ENCODE measurements at regions not wholly inside any gene's neighbourhood (a gene's known extent, or its start where the extent isn't known, plus 50 kb on each side); places are given as distances from the start of the nearest gene placed in this dataset.

DNA sequence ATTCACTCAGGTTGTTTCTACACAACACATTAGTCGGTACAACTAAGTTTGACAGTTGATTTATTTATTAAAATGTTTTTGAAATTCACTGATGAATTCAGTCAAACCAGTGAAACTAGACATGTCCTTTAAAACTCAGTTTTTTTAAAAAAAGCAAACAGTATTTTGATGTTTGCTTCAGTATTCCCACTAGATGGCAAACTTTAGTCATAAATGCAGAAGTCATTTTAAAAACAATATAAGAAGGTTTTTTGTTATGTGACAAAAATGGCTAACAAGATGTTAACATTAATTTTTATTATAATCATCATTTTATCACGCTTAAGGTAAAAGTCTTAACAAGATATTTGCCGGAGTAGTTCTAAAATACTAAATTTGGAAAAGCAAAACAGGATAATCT is 1337.8 kb upstream of the DIAPH2 start:
- Histone ChIP-seq H3K4me3 (ENCODE audit: low read length in 2 of 2) (no peak overlapping the region), H3K9me3 (ENCODE audit: control insufficient read depth in 1 of 2, low read length in 2 of 2) (no peaks in the 10 kb centered on the region), H3K36me3 (ENCODE audit: insufficient read depth, low read length) (no peaks in the 10 kb centered on the region), H3K27me3 (ENCODE audit: insufficient read depth, low read length) (no peaks in the 10 kb centered on the region), H3K27ac (ENCODE audit: low read depth, low read length) (no peak overlapping the region), H3K4me1 (ENCODE audit: insufficient read depth, low read length) (no peaks in the 10 kb centered on the region)
- H3K4me3 Mint-ChIP-seq, result no peak overlapping the region
- H3K4me1 Mint-ChIP-seq, result no peaks in the 10 kb centered on the region
- ChIA-PET CTCF (ENCODE audit: partially characterized antibody) (no interaction called here), POLR2A (ENCODE audit: partially characterized antibody) (no interaction called here)
- H3K27ac Mint-ChIP-seq, result no peak overlapping the region
- H3K27me3 Mint-ChIP-seq, result no peaks in the 10 kb centered on the region
- no peaks in the 10 kb centered on the region for H3K36me3 Mint-ChIP-seq
- peaks cover 0 to 3% (median 0%) of the 10 kb centered on the region in 8 donors for H3K9me3 Mint-ChIP-seq
- DNase-seq, result no peak
- intact Hi-C loops (cut with micrococcal nuclease), result no loop called here

DNA sequence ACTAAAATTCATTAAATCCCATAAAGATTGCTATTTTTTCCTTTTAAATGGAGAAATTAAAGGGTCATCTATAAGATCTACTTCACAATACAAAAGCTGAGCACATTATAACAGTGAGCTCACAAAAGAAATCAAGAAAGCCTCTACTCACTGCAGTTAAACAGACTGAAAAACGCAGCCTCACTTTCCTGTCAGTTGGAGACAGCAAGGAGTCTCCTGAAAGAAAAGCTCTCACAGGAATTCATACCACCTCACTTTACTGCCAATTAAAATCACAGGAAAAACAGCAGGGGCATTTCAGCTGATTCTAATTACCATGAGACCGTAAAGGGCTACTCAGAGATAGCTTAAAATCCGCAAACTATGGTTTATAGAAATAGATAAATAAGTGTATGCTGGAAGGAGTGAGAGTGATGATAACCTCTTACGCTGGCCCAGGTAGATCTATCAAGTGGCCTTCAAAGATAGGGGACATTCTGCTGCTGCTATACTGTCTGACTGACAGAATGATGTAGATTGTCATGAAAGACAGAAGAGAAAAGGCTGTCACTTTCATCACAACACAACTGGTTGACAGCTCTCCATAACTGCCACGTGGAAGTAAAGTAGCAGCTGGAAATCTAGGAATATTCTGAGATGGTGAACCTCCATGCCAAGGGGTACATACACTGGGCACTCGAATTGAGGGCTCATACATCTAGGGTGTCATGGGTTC is 1333.7 kb upstream of the DIAPH2 start:
- no peak overlapping the region for H3K27ac Mint-ChIP-seq
- H3K27me3 Mint-ChIP-seq, result no peaks in the 10 kb centered on the region
- H3K27me3 ChIP-seq (ENCODE audit: insufficient read depth, low read length), result no peaks in the 10 kb centered on the region
- H3K9me3 ChIP-seq (ENCODE audit: control insufficient read depth in 1 of 2, low read length in 2 of 2), result no peaks in the 10 kb centered on the region
- DNase-seq, result no peak
- intact Hi-C loops (cut with micrococcal nuclease), result no loop called here
- H3K36me3 Mint-ChIP-seq, result no peaks in the 10 kb centered on the region
- peaks cover 0 to 3% (median 0%) of the 10 kb centered on the region in 8 donors for H3K9me3 Mint-ChIP-seq
- no peaks in the 10 kb centered on the region for H3K36me3 ChIP-seq (ENCODE audit: insufficient read depth, low read length)
- no peaks in the 10 kb centered on the region for H3K4me1 Mint-ChIP-seq
- H3K4me3 Mint-ChIP-seq, result no peak overlapping the region
- ChIA-PET POLR2A (ENCODE audit: partially characterized antibody) (no interaction called here), CTCF (ENCODE audit: partially characterized antibody) (no interaction called here)
- no peaks in the 10 kb centered on the region for H3K4me1 ChIP-seq (ENCODE audit: insufficient read depth, low read length)
- no peak overlapping the region for H3K27ac ChIP-seq (ENCODE audit: low read depth, low read length)
- H3K4me3 ChIP-seq (ENCODE audit: low read length in 2 of 2), result no peak overlapping the region

DNA sequence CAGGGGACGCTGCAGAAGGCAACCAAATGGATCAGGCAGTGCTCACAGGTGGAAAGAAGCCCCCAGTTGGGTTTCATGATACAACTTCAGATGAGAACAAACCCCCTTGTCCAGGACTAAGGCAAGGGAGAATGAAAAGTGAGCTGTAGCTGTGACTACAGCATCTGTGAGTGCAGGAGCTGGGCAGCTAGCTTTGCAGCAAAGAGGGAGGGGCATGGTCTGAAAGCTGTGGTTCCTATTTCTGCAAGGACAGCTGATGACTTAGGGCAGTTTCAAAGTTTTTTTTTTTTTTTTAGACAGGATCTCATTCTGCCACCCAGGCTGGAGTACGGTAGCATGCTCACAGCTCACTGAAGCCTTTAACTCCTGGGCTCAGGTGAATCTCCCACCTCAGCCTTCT is 1317.4 kb upstream of the DIAPH2 start:
- Histone ChIP-seq H3K4me3 (ENCODE audit: low read length in 2 of 2) (no peak overlapping the region), H3K36me3 (ENCODE audit: insufficient read depth, low read length) (no peaks in the 10 kb centered on the region), H3K9me3 (ENCODE audit: control insufficient read depth in 1 of 2, low read length in 2 of 2) (no peaks in the 10 kb centered on the region), H3K4me1 (ENCODE audit: insufficient read depth, low read length) (no peaks in the 10 kb centered on the region), H3K27ac (ENCODE audit: low read depth, low read length) (no peak overlapping the region), H3K27me3 (ENCODE audit: insufficient read depth, low read length) (no peaks in the 10 kb centered on the region)
- Mint-ChIP-seq H3K36me3 (no peaks in the 10 kb centered on the region), H3K9me3 (peaks cover 0 to 9% (median 0%) of the 10 kb centered on the region in 8 donors), H3K4me3 (no peak overlapping the region), H3K27ac (no peak overlapping the region), H3K27me3 (no peaks in the 10 kb centered on the region), H3K4me1 (no peaks in the 10 kb centered on the region)
- POLR2A ChIA-PET (ENCODE audit: partially characterized antibody), result no interaction called here
- DNase-seq, result no peak
- CTCF ChIA-PET (ENCODE audit: partially characterized antibody), result no interaction called here
- intact Hi-C loops (cut with micrococcal nuclease), result no loop called here

- no peak for DNase-seq
- Histone ChIP-seq H3K4me3 (ENCODE audit: low read length in 2 of 2) (no peak overlapping the region), H3K27ac (ENCODE audit: low read depth, low read length) (no peak overlapping the region), H3K4me1 (ENCODE audit: insufficient read depth, low read length) (no peaks in the 10 kb centered on the region), H3K9me3 (ENCODE audit: control insufficient read depth in 1 of 2, low read length in 2 of 2) (no peaks in the 10 kb centered on the region), H3K36me3 (ENCODE audit: insufficient read depth, low read length) (no peaks in the 10 kb centered on the region), H3K27me3 (ENCODE audit: insufficient read depth, low read length) (no peaks in the 10 kb centered on the region)
- H3K27ac Mint-ChIP-seq, result no peak overlapping the region
- POLR2A ChIA-PET (ENCODE audit: partially characterized antibody), result no interaction called here
- peaks cover 0 to 2% (median 0%) of the 10 kb centered on the region in 8 donors for H3K9me3 Mint-ChIP-seq
- H3K4me3 Mint-ChIP-seq, result no peak overlapping the region
- CTCF ChIA-PET (ENCODE audit: partially characterized antibody), result no interaction called here
- no peaks in the 10 kb centered on the region for H3K27me3 Mint-ChIP-seq
- intact Hi-C loops (cut with micrococcal nuclease), result no loop called here
- no peaks in the 10 kb centered on the region for H3K4me1 Mint-ChIP-seq
- no peaks in the 10 kb centered on the region for H3K36me3 Mint-ChIP-seq
Measured at GRCh38 chrX:95382799-95383198, 1301.8 kb upstream of the DIAPH2 start.

DNA sequence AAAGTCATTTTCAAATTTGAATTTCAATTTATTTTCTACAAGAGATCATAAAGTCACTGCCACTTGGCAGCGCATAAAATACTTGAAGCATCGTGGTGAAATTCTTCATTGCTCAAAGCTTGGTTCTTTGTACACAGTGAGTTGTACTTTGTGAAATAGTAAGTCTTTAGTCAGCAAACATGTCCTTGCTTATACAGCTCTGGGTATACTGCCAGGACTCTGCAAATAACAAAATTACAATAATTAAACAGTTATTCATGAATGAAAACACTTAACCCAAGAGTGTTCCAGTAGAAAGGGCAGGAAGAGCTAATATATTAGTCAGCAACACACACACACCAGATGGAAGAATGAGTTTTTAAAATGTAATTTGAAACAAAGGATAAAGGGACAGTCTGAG is 1300.9 kb upstream of the DIAPH2 start:
- ChIA-PET CTCF (ENCODE audit: partially characterized antibody) (no interaction called here), POLR2A (ENCODE audit: partially characterized antibody) (no interaction called here)
- peaks cover 0 to 2% (median 0%) of the 10 kb centered on the region in 8 donors for H3K9me3 Mint-ChIP-seq
- H3K27ac ChIP-seq (ENCODE audit: low read depth, low read length), result no peak overlapping the region
- H3K9me3 ChIP-seq (ENCODE audit: control insufficient read depth in 1 of 2, low read length in 2 of 2), result no peaks in the 10 kb centered on the region
- no peaks in the 10 kb centered on the region for H3K36me3 ChIP-seq (ENCODE audit: insufficient read depth, low read length)
- H3K27me3 ChIP-seq (ENCODE audit: insufficient read depth, low read length), result no peaks in the 10 kb centered on the region
- no peak overlapping the region for H3K4me3 ChIP-seq (ENCODE audit: low read length in 2 of 2)
- intact Hi-C loops (cut with micrococcal nuclease), result no loop called here
- no peak overlapping the region for H3K4me3 Mint-ChIP-seq
- H3K27ac Mint-ChIP-seq, result no peak overlapping the region
- H3K4me1 ChIP-seq (ENCODE audit: insufficient read depth, low read length), result no peaks in the 10 kb centered on the region
- no peak for DNase-seq
- no peaks in the 10 kb centered on the region for H3K36me3 Mint-ChIP-seq
- no peaks in the 10 kb centered on the region for H3K27me3 Mint-ChIP-seq
- H3K4me1 Mint-ChIP-seq, result no peaks in the 10 kb centered on the region

DNA sequence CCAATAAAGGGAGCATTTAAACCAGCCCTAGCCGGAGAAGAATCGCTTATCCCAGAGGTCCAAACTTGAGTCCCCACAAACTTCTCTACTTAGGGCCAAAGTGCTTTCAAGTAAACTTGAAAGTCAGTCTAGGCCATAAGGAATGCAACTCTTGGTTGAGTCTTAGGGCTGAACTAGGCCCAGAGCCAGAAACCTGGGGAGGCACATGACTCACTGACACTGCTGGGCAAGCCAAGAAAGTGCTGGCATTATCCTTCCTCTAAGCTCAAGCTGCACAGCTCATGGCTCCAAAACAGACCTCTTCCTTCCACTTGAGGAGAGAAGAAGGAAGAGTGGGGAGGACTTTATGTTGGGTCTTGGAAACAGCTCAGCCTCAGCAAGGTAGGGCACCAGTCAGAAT is 1257.3 kb upstream of the DIAPH2 start:
- H3K27me3 ChIP-seq (ENCODE audit: insufficient read depth, low read length), result no peaks in the 10 kb centered on the region
- no peaks in the 10 kb centered on the region for H3K36me3 ChIP-seq (ENCODE audit: insufficient read depth, low read length)
- H3K4me1 Mint-ChIP-seq, result no peaks in the 10 kb centered on the region
- H3K4me1 ChIP-seq (ENCODE audit: insufficient read depth, low read length), result no peaks in the 10 kb centered on the region
- H3K9me3 ChIP-seq (ENCODE audit: control insufficient read depth in 1 of 2, low read length in 2 of 2), result no peaks in the 10 kb centered on the region
- no peak for DNase-seq
- no peaks in the 10 kb centered on the region for H3K36me3 Mint-ChIP-seq
- no peak overlapping the region for H3K4me3 ChIP-seq (ENCODE audit: low read length in 2 of 2)
- H3K4me3 Mint-ChIP-seq, result no peak overlapping the region
- no peak overlapping the region for H3K27ac ChIP-seq (ENCODE audit: low read depth, low read length)
- CTCF ChIA-PET (ENCODE audit: partially characterized antibody), result no interaction called here
- POLR2A ChIA-PET (ENCODE audit: partially characterized antibody), result no interaction called here
- no peak overlapping the region for H3K27ac Mint-ChIP-seq
- intact Hi-C loops (cut with micrococcal nuclease), result no loop called here
- H3K27me3 Mint-ChIP-seq, result no peaks in the 10 kb centered on the region
- peaks cover 0 to 5% (median 2%) of the 10 kb centered on the region in 8 donors for H3K9me3 Mint-ChIP-seq

- Mint-ChIP-seq H3K4me3 (no peak overlapping the region), H3K27ac (no peak overlapping the region), H3K36me3 (no peaks in the 10 kb centered on the region)
Measured at GRCh38 chrX:95435198-95435597, 1249.4 kb upstream of the DIAPH2 start.

DNA sequence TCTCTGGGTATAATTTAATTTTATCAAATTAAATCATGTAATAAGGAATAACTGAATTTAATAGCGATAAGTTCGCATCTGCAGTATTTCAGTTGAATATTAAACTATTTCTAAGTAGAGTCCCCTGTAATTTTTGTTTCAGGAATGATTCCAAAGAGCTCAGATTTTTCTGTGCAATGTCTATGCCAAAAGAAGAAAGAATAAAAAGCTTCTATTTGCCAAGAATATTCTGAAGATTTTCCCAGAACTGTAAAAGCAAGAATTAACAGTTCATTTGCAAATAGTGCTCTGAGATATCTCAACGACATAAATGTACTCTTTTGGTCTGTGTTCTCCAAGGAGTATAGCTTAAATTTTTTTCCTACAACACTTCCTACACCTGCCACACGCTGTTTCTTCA is 1242.8 kb upstream of the DIAPH2 start:
- Histone ChIP-seq H3K27ac (ENCODE audit: low read depth, low read length) (no peak overlapping the region), H3K4me1 (ENCODE audit: insufficient read depth, low read length) (no peaks in the 10 kb centered on the region), H3K27me3 (ENCODE audit: insufficient read depth, low read length) (no peaks in the 10 kb centered on the region), H3K36me3 (ENCODE audit: insufficient read depth, low read length) (no peaks in the 10 kb centered on the region), H3K4me3 (ENCODE audit: low read length in 2 of 2) (no peak overlapping the region), H3K9me3 (ENCODE audit: control insufficient read depth in 1 of 2, low read length in 2 of 2) (no peaks in the 10 kb centered on the region)
- ChIA-PET CTCF (ENCODE audit: partially characterized antibody) (no interaction called here), POLR2A (ENCODE audit: partially characterized antibody) (no interaction called here)
- DNase-seq, result no peak
- intact Hi-C loops (cut with micrococcal nuclease), result no loop called here
- no peak overlapping the region for H3K4me3 Mint-ChIP-seq
- H3K4me1 Mint-ChIP-seq, result no peaks in the 10 kb centered on the region
- no peak overlapping the region for H3K27ac Mint-ChIP-seq
- no peaks in the 10 kb centered on the region for H3K36me3 Mint-ChIP-seq
- no peaks in the 10 kb centered on the region for H3K27me3 Mint-ChIP-seq
- H3K9me3 Mint-ChIP-seq, result peaks cover 0 to 4% (median 0%) of the 10 kb centered on the region in 8 donors

More at GRCh38 chrX:95435198-95435597, 1249.4 kb upstream of the DIAPH2 start:
- DNase-seq, result no peak
- intact Hi-C loops (cut with micrococcal nuclease), result no loop called here
- Histone ChIP-seq H3K36me3 (ENCODE audit: insufficient read depth, low read length) (no peaks in the 10 kb centered on the region), H3K27ac (ENCODE audit: low read depth, low read length) (no peak overlapping the region), H3K27me3 (ENCODE audit: insufficient read depth, low read length) (no peaks in the 10 kb centered on the region), H3K9me3 (ENCODE audit: control insufficient read depth in 1 of 2, low read length in 2 of 2) (no peaks in the 10 kb centered on the region), H3K4me3 (ENCODE audit: low read length in 2 of 2) (no peak overlapping the region), H3K4me1 (ENCODE audit: insufficient read depth, low read length) (no peaks in the 10 kb centered on the region)
- Mint-ChIP-seq H3K9me3 (peaks cover 0 to 5% (median 1%) of the 10 kb centered on the region in 8 donors), H3K4me1 (no peaks in the 10 kb centered on the region), H3K27me3 (no peaks in the 10 kb centered on the region)
- CTCF ChIA-PET (ENCODE audit: partially characterized antibody), result no interaction called here
- POLR2A ChIA-PET (ENCODE audit: partially characterized antibody), result no interaction called here
